GM12878 (cell line): ENCODE measurements at regions not wholly inside any gene's neighbourhood (a gene's known extent, or its start where the extent isn't known, plus 50 kb on each side); places are given as distances from the start of the nearest gene placed in this dataset.
A peak's percentile ranks its signal among the peaks of the same experiment; 100 is the strongest.

Source experiments
- ASH2L ChIP-seq: fragments of 300-600, 200-600 bp; sonication (generic); IDR thresholded peaks from 2 replicates; pipeline ENCODE4 v1.6.1; 2017; ENCODE audit warnings: low read depth, mild to moderate bottlenecking, borderline replicate concordance
- ATF2 ChIP-seq: IDR thresholded peaks from 2 replicates; pipeline ENCODE4 v1.6.1; 2012; ENCODE audit warnings: low read length, inconsistent platforms
- ATF7 ChIP-seq: fragments of 450-650 bp; IDR thresholded peaks from 2 replicates; pipeline ENCODE4 v1.6.1; 2016; ENCODE audit warnings: low read depth, mild to moderate bottlenecking
- BCL11A ChIP-seq: IDR thresholded peaks from 2 replicates; pipeline ENCODE4 v1.6.1; 2011; ENCODE audit warnings: low read depth, low read length
- CHD1 ChIP-seq: IDR thresholded peaks from 2 replicates; pipeline ENCODE4 v1.6.1; 2012; ENCODE audit warnings: low read depth, low read length, improper control_type of control experiment
- CHD2 ChIP-seq: IDR thresholded peaks from 2 replicates; pipeline ENCODE4 v1.6.1; 2011; ENCODE audit warnings: low read depth, low read length, improper control_type of control experiment, borderline replicate concordance
- CREM ChIP-seq: IDR thresholded peaks from 2 replicates; pipeline ENCODE4 v1.6.1; 2014; ENCODE audit warnings: antibody characterized with exemption, low read depth
- EGR1 ChIP-seq, 2 experiments: IDR thresholded peaks; 1 replicate in 1 of 2; 2 replicates in 1 of 2; pipeline ENCODE4 v1.6.1; 2011 to 2012; ENCODE audit warnings: low read depth in 2 of 2, low read length in 2 of 2, borderline replicate concordance in 1 of 2, mild to moderate bottlenecking in 1 of 2, moderate library complexity in 1 of 2
- ETV6 ChIP-seq, 2 experiments: fragments of 450-650 bp in 1 of 2; IDR thresholded peaks in 1 of 2; conservative IDR thresholded peaks in 1 of 2; 2 replicates each; pipeline ENCODE4 v1.6.1; 2014; ENCODE audit warnings: antibody characterized with exemption in 1 of 2, borderline replicate concordance in 1 of 2, low read depth in 1 of 2, mild to moderate bottlenecking in 1 of 2, moderate library complexity in 1 of 2
- GABPA ChIP-seq: IDR thresholded peaks from 2 replicates; pipeline ENCODE4 v1.6.1; 2014; ENCODE audit warnings: antibody characterized with exemption, low read depth, mild to moderate bottlenecking, inconsistent platforms
- GATAD2B ChIP-seq: fragments of 450-650 bp; conservative IDR thresholded peaks from 2 replicates; pipeline ENCODE4 v1.6.1; 2017; ENCODE audit warnings: low read depth, mild to moderate bottlenecking, moderate library complexity
- IKZF1 ChIP-seq: fragments of 450-650 bp; conservative IDR thresholded peaks from 2 replicates; pipeline ENCODE4 v1.6.1; 2017; ENCODE audit warnings: antibody characterized with exemption, mild to moderate bottlenecking
- KDM1A ChIP-seq: fragments of 200-600 bp; sonication (generic); IDR thresholded peaks from 2 replicates; pipeline ENCODE4 v1.6.1; 2016; ENCODE audit warnings: borderline replicate concordance
- MEF2A ChIP-seq: IDR thresholded peaks from 2 replicates; pipeline ENCODE4 v1.6.1; 2011; ENCODE audit warnings: low read depth, mild to moderate bottlenecking, low read length, moderate library complexity; ENCODE audit not compliant: insufficient read depth
- MEF2B ChIP-seq: fragments of 450-650 bp; IDR thresholded peaks from 2 replicates; pipeline ENCODE4 v1.6.1; 2018; ENCODE audit warnings: mild to moderate bottlenecking, moderate library complexity; ENCODE audit not compliant: partially characterized antibody, poor library complexity, severe bottlenecking
- MYC ChIP-seq: IDR thresholded peaks from 2 replicates; pipeline ENCODE4 v1.6.1; 2011; ENCODE audit warnings: mild to moderate bottlenecking, low read length, moderate library complexity, inconsistent platforms; ENCODE audit not compliant: insufficient read depth, insufficient replicate concordance, insufficient read length, severe bottlenecking
- NBN ChIP-seq: fragments of 450-650 bp; IDR thresholded peaks from 2 replicates; pipeline ENCODE4 v1.6.1; 2016
- PAX5 ChIP-seq: IDR thresholded peaks from 2 replicates; pipeline ENCODE4 v1.6.1; 2011; ENCODE audit warnings: low read depth, low read length, borderline replicate concordance
- PKNOX1 ChIP-seq: fragments of 450-650 bp; IDR thresholded peaks from 2 replicates; pipeline ENCODE4 v1.6.1; 2016; ENCODE audit warnings: mild to moderate bottlenecking
- PML ChIP-seq: IDR thresholded peaks from 2 replicates; pipeline ENCODE4 v1.6.1; 2012; ENCODE audit warnings: low read length, inconsistent platforms
- POLR2A ChIP-seq: IDR thresholded peaks from 2 replicates; pipeline ENCODE4 v1.6.1; 2011; ENCODE audit warnings: low read depth, mild to moderate bottlenecking, low read length
- RBBP5 ChIP-seq: fragments of 200-600 bp; sonication (generic); conservative IDR thresholded peaks from 2 replicates; pipeline ENCODE4 v1.6.1; 2016
- SMAD1 ChIP-seq: fragments of 450-650 bp; IDR thresholded peaks from 2 replicates; pipeline ENCODE4 v1.6.1; 2018; ENCODE audit warnings: mild to moderate bottlenecking, low read depth; ENCODE audit not compliant: partially characterized antibody
- SP1 ChIP-seq: IDR thresholded peaks from one replicate; pipeline ENCODE4 v1.6.1; 2011; ENCODE audit warnings: low read depth, low read length
- TAF1 ChIP-seq: IDR thresholded peaks from 2 replicates; pipeline ENCODE4 v1.6.1; 2011; ENCODE audit warnings: mild to moderate bottlenecking, low read depth, low read length, borderline replicate concordance
- ZBTB40 ChIP-seq: fragments of 450-650 bp; IDR thresholded peaks from 2 replicates; pipeline ENCODE4 v1.6.1; 2016; ENCODE audit warnings: mild to moderate bottlenecking, moderate library complexity, borderline replicate concordance
- ZNF24 ChIP-seq: fragments of 450-650 bp; IDR thresholded peaks from 2 replicates; pipeline ENCODE4 v1.6.1; 2017; ENCODE audit warnings: antibody characterized with exemption, mild to moderate bottlenecking

GRCh38 chr7:22885797-22886261 lies 63.2 kb upstream of the TOMM7 start (continued):
- TF ChIP-seq ZBTB40: peak; percentile 38; the same call in 1 of the 2 replicates
- TF ChIP-seq ZNF24: no peak; the same call in 1 of the 2 replicates
- no peak for TF ChIP-seq SMAD1
- TF ChIP-seq CHD1: peak; percentile 47; the same call in 1 of the 2 replicates
- TF ChIP-seq PAX5: peak; percentile 78; the same call in 1 of the 2 replicates
- TF ChIP-seq CHD2: peak; percentile 71; the same call in 1 of the 2 replicates
- peak; percentile 50 for TF ChIP-seq POLR2A
- 0 out of 2 replicates have a peak, but pooled peaks have one; percentile 27 for TF ChIP-seq RBBP5
- peak; percentile 17; the same call in 1 of the 2 replicates for TF ChIP-seq MEF2A
- TF ChIP-seq TAF1: peak; percentile 48; the same call in 1 of the 2 replicates
- peak; percentile 77 for TF ChIP-seq ATF7
- no peak for TF ChIP-seq KDM1A
- peak; percentile 35; the same call in 1 of the 2 replicates for TF ChIP-seq GATAD2B
- TF ChIP-seq SP1: peak; percentile 37
- peak in 1 of 2 experiments; percentile 73; a peak in 2 of 4 replicates for TF ChIP-seq ETV6 (conservative IDR thresholded peaks at IDR 0.05 in 1 of 2, IDR thresholded peaks at IDR 0.05 in 1 of 2; ENCODE audit: borderline replicate concordance in 1 of 2, low read depth in 1 of 2)
- peak; percentile 68; the same call in 1 of the 2 replicates for TF ChIP-seq GABPA
- peak; percentile 68 for TF ChIP-seq BCL11A
- peak; percentile 70 for TF ChIP-seq IKZF1
- TF ChIP-seq NBN: 0 out of 2 replicates have a peak, but pooled peaks have one; percentile 73
- TF ChIP-seq EGR1 (IDR thresholded peaks at IDR 0.05; ENCODE audit: borderline replicate concordance in 1 of 2, low read depth in 2 of 2, low read length in 2 of 2): 0 out of 3 replicates have a peak, but pooled peaks of 1 of the 2 experiments have one; percentile 42
- TF ChIP-seq CREM: peak; percentile 81
- 0 out of 2 replicates have a peak, but pooled peaks have one; percentile 23 for TF ChIP-seq PML
- peak; percentile 30; the same call in 1 of the 2 replicates for TF ChIP-seq ATF2
- TF ChIP-seq ASH2L: no peak
- TF ChIP-seq MEF2B: peak; percentile 53
- peak; percentile 96 for TF ChIP-seq PKNOX1
- TF ChIP-seq MYC: no peak
